ENCODE measurements at regions not wholly inside any gene's neighbourhood (a gene's known extent, or its start where the extent isn't known, plus 50 kb on each side); places are given as distances from the start of the nearest gene placed in this dataset.

DNA sequence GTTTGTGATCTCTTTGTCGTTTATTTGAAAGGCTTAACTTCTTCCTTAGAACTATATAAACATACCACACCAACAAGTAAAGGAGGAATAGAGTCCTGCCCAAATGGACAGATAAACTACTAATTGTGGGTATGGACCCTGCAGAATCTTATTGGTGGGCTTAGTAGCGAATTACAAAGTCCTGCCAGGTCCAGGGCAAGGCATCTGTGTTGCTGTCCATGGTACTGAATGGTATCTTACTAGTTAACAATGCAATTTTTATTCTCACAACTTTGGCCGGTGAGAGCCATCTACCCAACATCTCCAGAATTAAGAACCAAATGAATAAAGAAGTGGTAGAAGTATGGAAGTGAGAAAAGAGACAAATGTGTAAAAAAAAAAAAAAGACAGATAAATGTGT, 1782.4 kb upstream of the WWC1 start (continued):
- TF ChIP-seq, protein P1, sequence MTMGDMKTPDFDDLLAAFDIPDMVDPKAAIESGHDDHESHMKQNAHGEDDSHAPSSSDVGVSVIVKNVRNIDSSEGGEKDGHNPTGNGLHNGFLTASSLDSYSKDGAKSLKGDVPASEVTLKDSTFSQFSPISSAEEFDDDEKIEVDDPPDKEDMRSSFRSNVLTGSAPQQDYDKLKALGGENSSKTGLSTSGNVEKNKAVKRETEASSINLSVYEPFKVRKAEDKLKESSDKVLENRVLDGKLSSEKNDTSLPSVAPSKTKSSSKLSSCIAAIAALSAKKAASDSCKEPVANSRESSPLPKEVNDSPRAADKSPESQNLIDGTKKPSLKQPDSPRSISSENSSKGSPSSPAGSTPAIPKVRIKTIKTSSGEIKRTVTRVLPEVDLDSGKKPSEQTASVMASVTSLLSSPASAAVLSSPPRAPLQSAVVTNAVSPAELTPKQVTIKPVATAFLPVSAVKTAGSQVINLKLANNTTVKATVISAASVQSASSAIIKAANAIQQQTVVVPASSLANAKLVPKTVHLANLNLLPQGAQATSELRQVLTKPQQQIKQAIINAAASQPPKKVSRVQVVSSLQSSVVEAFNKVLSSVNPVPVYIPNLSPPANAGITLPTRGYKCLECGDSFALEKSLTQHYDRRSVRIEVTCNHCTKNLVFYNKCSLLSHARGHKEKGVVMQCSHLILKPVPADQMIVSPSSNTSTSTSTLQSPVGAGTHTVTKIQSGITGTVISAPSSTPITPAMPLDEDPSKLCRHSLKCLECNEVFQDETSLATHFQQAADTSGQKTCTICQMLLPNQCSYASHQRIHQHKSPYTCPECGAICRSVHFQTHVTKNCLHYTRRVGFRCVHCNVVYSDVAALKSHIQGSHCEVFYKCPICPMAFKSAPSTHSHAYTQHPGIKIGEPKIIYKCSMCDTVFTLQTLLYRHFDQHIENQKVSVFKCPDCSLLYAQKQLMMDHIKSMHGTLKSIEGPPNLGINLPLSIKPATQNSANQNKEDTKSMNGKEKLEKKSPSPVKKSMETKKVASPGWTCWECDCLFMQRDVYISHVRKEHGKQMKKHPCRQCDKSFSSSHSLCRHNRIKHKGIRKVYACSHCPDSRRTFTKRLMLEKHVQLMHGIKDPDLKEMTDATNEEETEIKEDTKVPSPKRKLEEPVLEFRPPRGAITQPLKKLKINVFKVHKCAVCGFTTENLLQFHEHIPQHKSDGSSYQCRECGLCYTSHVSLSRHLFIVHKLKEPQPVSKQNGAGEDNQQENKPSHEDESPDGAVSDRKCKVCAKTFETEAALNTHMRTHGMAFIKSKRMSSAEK (CRISPR knock-in tag; IDR thresholded peaks at IDR 0.05; ENCODE audit: borderline replicate concordance) = no peak
- TF ChIP-seq, protein P2, sequence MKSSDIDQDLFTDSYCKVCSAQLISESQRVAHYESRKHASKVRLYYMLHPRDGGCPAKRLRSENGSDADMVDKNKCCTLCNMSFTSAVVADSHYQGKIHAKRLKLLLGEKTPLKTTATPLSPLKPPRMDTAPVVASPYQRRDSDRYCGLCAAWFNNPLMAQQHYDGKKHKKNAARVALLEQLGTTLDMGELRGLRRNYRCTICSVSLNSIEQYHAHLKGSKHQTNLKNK (CRISPR knock-in tag; IDR thresholded peaks at IDR 0.05) = no peak
- TF ChIP-seq ESRRA (CRISPR knock-in tag; IDR thresholded peaks at IDR 0.05; ENCODE audit: borderline replicate concordance) = no peak
- TF ChIP-seq, protein P3, sequence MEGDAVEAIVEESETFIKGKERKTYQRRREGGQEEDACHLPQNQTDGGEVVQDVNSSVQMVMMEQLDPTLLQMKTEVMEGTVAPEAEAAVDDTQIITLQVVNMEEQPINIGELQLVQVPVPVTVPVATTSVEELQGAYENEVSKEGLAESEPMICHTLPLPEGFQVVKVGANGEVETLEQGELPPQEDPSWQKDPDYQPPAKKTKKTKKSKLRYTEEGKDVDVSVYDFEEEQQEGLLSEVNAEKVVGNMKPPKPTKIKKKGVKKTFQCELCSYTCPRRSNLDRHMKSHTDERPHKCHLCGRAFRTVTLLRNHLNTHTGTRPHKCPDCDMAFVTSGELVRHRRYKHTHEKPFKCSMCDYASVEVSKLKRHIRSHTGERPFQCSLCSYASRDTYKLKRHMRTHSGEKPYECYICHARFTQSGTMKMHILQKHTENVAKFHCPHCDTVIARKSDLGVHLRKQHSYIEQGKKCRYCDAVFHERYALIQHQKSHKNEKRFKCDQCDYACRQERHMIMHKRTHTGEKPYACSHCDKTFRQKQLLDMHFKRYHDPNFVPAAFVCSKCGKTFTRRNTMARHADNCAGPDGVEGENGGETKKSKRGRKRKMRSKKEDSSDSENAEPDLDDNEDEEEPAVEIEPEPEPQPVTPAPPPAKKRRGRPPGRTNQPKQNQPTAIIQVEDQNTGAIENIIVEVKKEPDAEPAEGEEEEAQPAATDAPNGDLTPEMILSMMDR (IDR thresholded peaks at IDR 0.05) = no peak

DNA sequence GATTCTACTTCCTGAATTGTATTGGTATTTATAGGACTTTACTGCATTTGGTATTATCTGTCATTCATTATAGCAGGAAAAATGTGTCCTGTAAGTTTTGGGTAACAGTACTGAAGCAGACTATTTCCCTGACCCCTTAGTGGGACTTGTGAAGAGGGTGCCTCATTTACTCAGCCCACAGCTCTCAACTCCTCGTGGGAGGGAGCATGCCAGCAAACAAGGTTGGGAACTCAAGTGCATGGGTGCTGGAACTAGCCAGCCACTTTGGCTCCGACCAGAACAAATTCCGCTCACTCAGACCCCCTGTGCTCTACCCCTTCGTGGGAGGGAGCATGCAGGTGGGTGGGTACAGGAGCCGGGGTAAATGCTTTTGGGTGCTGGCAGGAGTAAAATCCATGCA, 1773.5 kb upstream of the WWC1 start:
- Mint-ChIP-seq H3K36me3 (no peaks in the 10 kb centered on the region), H3K27ac (no peak overlapping the region; the same call in 1 of the 2 replicates), H3K27me3 (ENCODE audit: low read depth) (no peaks in the 10 kb centered on the region), H3K9me3 (peaks cover 5% of the 10 kb centered on the region; the same call in 1 of the 2 replicates), H3K4me1 (no peaks in the 10 kb centered on the region), H3K4me3 (no peak overlapping the region)
- DNase-seq (ENCODE audit: low spot score) (no peak), ATAC-seq (no peak)
- no peak for TF ChIP-seq FOXK1 (CRISPR knock-in tag; IDR thresholded peaks at IDR 0.05)
- TF ChIP-seq ZNF232 (CRISPR knock-in tag; IDR thresholded peaks at IDR 0.05) = no peak
- TF ChIP-seq NR2C2 (CRISPR knock-in tag; IDR thresholded peaks at IDR 0.05) = no peak
- TF ChIP-seq, protein P4, sequence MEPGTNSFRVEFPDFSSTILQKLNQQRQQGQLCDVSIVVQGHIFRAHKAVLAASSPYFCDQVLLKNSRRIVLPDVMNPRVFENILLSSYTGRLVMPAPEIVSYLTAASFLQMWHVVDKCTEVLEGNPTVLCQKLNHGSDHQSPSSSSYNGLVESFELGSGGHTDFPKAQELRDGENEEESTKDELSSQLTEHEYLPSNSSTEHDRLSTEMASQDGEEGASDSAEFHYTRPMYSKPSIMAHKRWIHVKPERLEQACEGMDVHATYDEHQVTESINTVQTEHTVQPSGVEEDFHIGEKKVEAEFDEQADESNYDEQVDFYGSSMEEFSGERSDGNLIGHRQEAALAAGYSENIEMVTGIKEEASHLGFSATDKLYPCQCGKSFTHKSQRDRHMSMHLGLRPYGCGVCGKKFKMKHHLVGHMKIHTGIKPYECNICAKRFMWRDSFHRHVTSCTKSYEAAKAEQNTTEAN (CRISPR knock-in tag; IDR thresholded peaks at IDR 0.05) = no peak
- no peak for TF ChIP-seq EMX1 (CRISPR knock-in tag; IDR thresholded peaks at IDR 0.05)
- TF ChIP-seq ATF1 (CRISPR knock-in tag; IDR thresholded peaks at IDR 0.05) = no peak
- no peak for TF ChIP-seq ZNF423 (CRISPR knock-in tag; IDR thresholded peaks at IDR 0.05)
- POLR2A ChIA-PET = no interaction called here
- CTCF ChIA-PET = no interaction called here

DNA sequence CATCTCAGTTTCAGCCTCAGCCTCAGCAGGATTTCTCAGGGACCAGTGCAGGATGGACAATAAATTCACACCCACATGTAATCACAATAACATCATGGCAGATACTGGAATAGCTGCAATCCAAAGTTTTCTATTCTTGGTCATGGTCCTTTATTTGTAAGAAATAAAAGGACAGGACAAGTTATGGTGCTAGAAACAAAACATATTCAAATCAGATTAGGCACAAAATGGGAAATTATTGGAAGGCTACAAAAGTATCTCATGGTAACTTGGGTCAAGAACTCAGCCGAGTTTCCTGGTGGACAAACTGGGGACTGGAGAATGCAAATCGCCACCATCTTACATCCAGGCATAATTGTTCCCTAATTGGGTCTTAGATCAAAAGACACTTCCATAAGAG, 1768.2 kb upstream of the WWC1 start:
- DNase-seq (ENCODE audit: low spot score) (no peak), ATAC-seq (no peak)
- no peak for TF ChIP-seq SMAD3 (CRISPR knock-in tag; IDR thresholded peaks at IDR 0.05; ENCODE audit: borderline replicate concordance)
- Mint-ChIP-seq H3K9me3 (peaks cover 5% of the 10 kb centered on the region; the same call in 1 of the 2 replicates), H3K27ac (no peak overlapping the region), H3K27me3 (ENCODE audit: low read depth) (no peaks in the 10 kb centered on the region), H3K36me3 (no peaks in the 10 kb centered on the region), H3K4me1 (peaks cover 5% of the 10 kb centered on the region; the same call in 1 of the 2 replicates), H3K4me3 (no peak overlapping the region)
- ChIA-PET CTCF (no interaction called here), POLR2A (no interaction called here)

DNA sequence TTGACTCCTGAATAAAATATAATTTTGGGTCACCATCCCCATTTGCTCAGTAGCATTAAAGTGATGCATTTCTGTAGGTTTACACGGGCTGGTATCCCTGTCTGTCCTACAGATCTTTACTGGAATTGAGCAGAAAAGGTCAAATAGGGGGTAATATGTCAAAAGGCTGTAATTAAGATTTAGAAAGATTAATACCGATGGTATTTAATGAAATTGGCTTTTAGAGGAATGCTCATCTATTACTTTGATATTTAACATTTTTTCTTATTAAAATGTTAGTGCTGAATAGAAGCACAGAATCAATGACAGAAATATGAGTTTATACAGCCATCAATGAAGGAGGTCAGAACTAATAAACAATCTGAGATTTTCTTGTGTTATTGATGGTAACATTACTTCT, 1762.2 kb upstream of the WWC1 start:
- H3K4me3 Mint-ChIP-seq = no peak overlapping the region
- H3K27me3 Mint-ChIP-seq (ENCODE audit: low read depth) = no peaks in the 10 kb centered on the region
- no peaks in the 10 kb centered on the region for H3K9me3 Mint-ChIP-seq
- ATAC-seq (no peak), DNase-seq (ENCODE audit: low spot score) (no peak)
- ChIA-PET CTCF (no interaction called here), POLR2A (no interaction called here)
- H3K27ac Mint-ChIP-seq = no peak overlapping the region
- H3K4me1 Mint-ChIP-seq = peaks cover 5% of the 10 kb centered on the region
- no peaks in the 10 kb centered on the region for H3K36me3 Mint-ChIP-seq
- TF ChIP-seq ESRRA (CRISPR knock-in tag; IDR thresholded peaks at IDR 0.05; ENCODE audit: borderline replicate concordance) (no peak), KAT7 (CRISPR knock-in tag; IDR thresholded peaks at IDR 0.05; ENCODE audit: borderline replicate concordance) (no peak), ZNF121 (CRISPR knock-in tag; IDR thresholded peaks at IDR 0.05) (no peak)
- TF ChIP-seq, protein P5, sequence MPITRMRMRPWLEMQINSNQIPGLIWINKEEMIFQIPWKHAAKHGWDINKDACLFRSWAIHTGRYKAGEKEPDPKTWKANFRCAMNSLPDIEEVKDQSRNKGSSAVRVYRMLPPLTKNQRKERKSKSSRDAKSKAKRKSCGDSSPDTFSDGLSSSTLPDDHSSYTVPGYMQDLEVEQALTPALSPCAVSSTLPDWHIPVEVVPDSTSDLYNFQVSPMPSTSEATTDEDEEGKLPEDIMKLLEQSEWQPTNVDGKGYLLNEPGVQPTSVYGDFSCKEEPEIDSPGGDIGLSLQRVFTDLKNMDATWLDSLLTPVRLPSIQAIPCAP (CRISPR knock-in tag; IDR thresholded peaks at IDR 0.05) = no peak
- TF ChIP-seq, protein P6, sequence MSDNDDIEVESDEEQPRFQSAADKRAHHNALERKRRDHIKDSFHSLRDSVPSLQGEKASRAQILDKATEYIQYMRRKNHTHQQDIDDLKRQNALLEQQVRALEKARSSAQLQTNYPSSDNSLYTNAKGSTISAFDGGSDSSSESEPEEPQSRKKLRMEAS (CRISPR knock-in tag; IDR thresholded peaks at IDR 0.05) = no peak
- TF ChIP-seq, protein P7, sequence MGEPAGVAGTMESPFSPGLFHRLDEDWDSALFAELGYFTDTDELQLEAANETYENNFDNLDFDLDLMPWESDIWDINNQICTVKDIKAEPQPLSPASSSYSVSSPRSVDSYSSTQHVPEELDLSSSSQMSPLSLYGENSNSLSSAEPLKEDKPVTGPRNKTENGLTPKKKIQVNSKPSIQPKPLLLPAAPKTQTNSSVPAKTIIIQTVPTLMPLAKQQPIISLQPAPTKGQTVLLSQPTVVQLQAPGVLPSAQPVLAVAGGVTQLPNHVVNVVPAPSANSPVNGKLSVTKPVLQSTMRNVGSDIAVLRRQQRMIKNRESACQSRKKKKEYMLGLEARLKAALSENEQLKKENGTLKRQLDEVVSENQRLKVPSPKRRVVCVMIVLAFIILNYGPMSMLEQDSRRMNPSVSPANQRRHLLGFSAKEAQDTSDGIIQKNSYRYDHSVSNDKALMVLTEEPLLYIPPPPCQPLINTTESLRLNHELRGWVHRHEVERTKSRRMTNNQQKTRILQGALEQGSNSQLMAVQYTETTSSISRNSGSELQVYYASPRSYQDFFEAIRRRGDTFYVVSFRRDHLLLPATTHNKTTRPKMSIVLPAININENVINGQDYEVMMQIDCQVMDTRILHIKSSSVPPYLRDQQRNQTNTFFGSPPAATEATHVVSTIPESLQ (CRISPR knock-in tag; IDR thresholded peaks at IDR 0.05) = no peak
- TF ChIP-seq, protein P8, sequence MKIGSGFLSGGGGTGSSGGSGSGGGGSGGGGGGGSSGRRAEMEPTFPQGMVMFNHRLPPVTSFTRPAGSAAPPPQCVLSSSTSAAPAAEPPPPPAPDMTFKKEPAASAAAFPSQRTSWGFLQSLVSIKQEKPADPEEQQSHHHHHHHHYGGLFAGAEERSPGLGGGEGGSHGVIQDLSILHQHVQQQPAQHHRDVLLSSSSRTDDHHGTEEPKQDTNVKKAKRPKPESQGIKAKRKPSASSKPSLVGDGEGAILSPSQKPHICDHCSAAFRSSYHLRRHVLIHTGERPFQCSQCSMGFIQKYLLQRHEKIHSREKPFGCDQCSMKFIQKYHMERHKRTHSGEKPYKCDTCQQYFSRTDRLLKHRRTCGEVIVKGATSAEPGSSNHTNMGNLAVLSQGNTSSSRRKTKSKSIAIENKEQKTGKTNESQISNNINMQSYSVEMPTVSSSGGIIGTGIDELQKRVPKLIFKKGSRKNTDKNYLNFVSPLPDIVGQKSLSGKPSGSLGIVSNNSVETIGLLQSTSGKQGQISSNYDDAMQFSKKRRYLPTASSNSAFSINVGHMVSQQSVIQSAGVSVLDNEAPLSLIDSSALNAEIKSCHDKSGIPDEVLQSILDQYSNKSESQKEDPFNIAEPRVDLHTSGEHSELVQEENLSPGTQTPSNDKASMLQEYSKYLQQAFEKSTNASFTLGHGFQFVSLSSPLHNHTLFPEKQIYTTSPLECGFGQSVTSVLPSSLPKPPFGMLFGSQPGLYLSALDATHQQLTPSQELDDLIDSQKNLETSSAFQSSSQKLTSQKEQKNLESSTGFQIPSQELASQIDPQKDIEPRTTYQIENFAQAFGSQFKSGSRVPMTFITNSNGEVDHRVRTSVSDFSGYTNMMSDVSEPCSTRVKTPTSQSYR (CRISPR knock-in tag; IDR thresholded peaks at IDR 0.05) = no peak
